OCI-LY7 (cell line): ENCODE measurements at regions not wholly inside any gene's neighbourhood (a gene's known extent, or its start where the extent isn't known, plus 50 kb on each side); places are given as distances from the start of the nearest gene placed in this dataset.

Source experiments
- BruUV-seq: library from RNA; stranded (reverse); fragments of 400-500 nt; replicated peaks from 2 replicates; lab custom pipeline; 2021; lab: Mats Ljungman, UMichigan
- CTCF ChIA-PET: fragments of 300-600 bp; sonication (Branson Sonifier 250); formaldehyde crosslinking; loops from one replicate; lab custom pipeline; 2022; ENCODE audit warnings: antibody characterized with exemption; ENCODE audit not compliant: unreplicated experiment; lab: Charles Lee
- POLR2A ChIA-PET: fragments of 300-600 bp; sonication (Branson Sonifier 250); formaldehyde crosslinking; loops from one replicate; lab custom pipeline; 2022; ENCODE audit warnings: antibody characterized with exemption; lab: Charles Lee
- DNase-seq: peaks from one replicate; pipeline ENCODE4 v3.0.0-alpha.2; 2015; ENCODE audit warnings: low spot score
- H2AFZ ChIP-seq: fragments of 200-600 bp; sonication (generic), shearing (Covaris generic); 2 replicates; pipeline ENCODE4 v1.6.1; 2014; ENCODE audit warnings: mild to moderate bottlenecking, antibody characterized with exemption, low read length, moderate library complexity
- H3K27ac ChIP-seq: fragments of 200-600 bp; sonication (generic); 2 replicates; pipeline ENCODE4 v1.5.1; 2014; ENCODE audit warnings: mixed run types, low read depth, mild to moderate bottlenecking, moderate library complexity, low read length, inconsistent platforms; ENCODE audit not compliant: poor library complexity, severe bottlenecking
- H3K36me3 ChIP-seq: fragments of 200-600 bp; sonication (generic); 2 replicates; pipeline ENCODE4 v1.6.1; 2014; ENCODE audit warnings: mild to moderate bottlenecking, antibody characterized with exemption, low read length, moderate library complexity, mixed read lengths; ENCODE audit not compliant: insufficient read depth
- H3K4me1 ChIP-seq: fragments of 200-600 bp; sonication (generic); 2 replicates; pipeline ENCODE4 v1.5.1; 2014; ENCODE audit warnings: mild to moderate bottlenecking, low read length; ENCODE audit not compliant: insufficient read depth, poor library complexity, severe bottlenecking
- H3K4me2 ChIP-seq: fragments of 200-600 bp; sonication (generic); 2 replicates; pipeline ENCODE4 v1.6.1; 2014; ENCODE audit warnings: mild to moderate bottlenecking, low read length
- H3K4me3 ChIP-seq: fragments of 200-600 bp; sonication (generic); 2 replicates; pipeline ENCODE4 v1.5.1; 2014; ENCODE audit warnings: mild to moderate bottlenecking, low read depth, low read length; ENCODE audit not compliant: poor library complexity, severe bottlenecking
- H3K79me2 ChIP-seq: fragments of 200-600 bp; sonication (generic); 2 replicates; pipeline ENCODE4 v1.6.1; 2016; ENCODE audit warnings: low read depth, mild to moderate bottlenecking, low read length, moderate library complexity, mixed read lengths; ENCODE audit not compliant: insufficient read depth
- H3K9me2 ChIP-seq: fragments of 200-600 bp; sonication (generic); 2 replicates; pipeline ENCODE4 v1.6.1; 2016; ENCODE audit warnings: mild to moderate bottlenecking, low read length, mixed read lengths; ENCODE audit not compliant: insufficient read depth
- H3K9me3 ChIP-seq: fragments of 200-600 bp; sonication (generic); 2 replicates; pipeline ENCODE4 v1.6.1; 2014; ENCODE audit warnings: mild to moderate bottlenecking, mixed run types, low read length, mixed read lengths
- H4K20me1 ChIP-seq: fragments of 200-600 bp; sonication (generic); 2 replicates; pipeline ENCODE4 v1.6.1; 2014; ENCODE audit warnings: mild to moderate bottlenecking, antibody characterized with exemption, low read length, moderate library complexity, mixed read lengths; ENCODE audit not compliant: insufficient read depth
- CTCF ChIP-seq: fragments of 200-600 bp; sonication (generic); conservative IDR thresholded peaks from 2 replicates; pipeline ENCODE4 v1.5.1; 2014; ENCODE audit warnings: mild to moderate bottlenecking, antibody characterized with exemption, low read length, moderate library complexity, mixed read lengths
- EZH2phosphoT487 ChIP-seq: fragments of 200-600 bp; sonication (generic); IDR thresholded peaks from 2 replicates; pipeline ENCODE4 v1.6.1; 2018; ENCODE audit warnings: low read depth, borderline replicate concordance, mild to moderate bottlenecking, mixed run types, antibody characterized with exemption, low read length, moderate library complexity, mixed read lengths
- intact Hi-C: fragments of 100-400 bp; cut with micrococcal nuclease; formaldehyde crosslinking; loops from one replicate; pipeline ENCODE4 v1.10.0; 2022; ENCODE audit not compliant: unreplicated experiment

- Histone ChIP-seq H3K9me3 (no peaks in the 10 kb centered on the region), H3K79me2 (no peaks in the 10 kb centered on the region), H3K4me3 (no peak overlapping the region), H2AFZ (no peak overlapping the region), H3K27ac (no peak overlapping the region), H3K4me1 (no peaks in the 10 kb centered on the region), H4K20me1 (no peaks in the 10 kb centered on the region), H3K36me3 (no peaks in the 10 kb centered on the region), H3K4me2 (no peak overlapping the region), H3K9me2 (no peaks in the 10 kb centered on the region)
- DNase-seq: no peak
- ChIA-PET POLR2A (interaction anchor here (0.9 to 1.2 kb wide), 2 partner anchors 8 to 475 kb away, joined by 3 to 5 read pairs; no protein-coding TSS in a partner anchor), CTCF (no interaction called here)
- TF ChIP-seq CTCF (no peak), EZH2phosphoT487 (no peak)
- BruUV-seq: no TSS peak
- intact Hi-C loops: no loop called here
These were observed 79.2 kb upstream of the TPRG1 start for GRCh38 chr3:189092547-189092946.

GRCh38 chr3:189094539-189094938 lies 77.2 kb upstream of the TPRG1 start:
- Histone ChIP-seq H3K4me3 (no peak overlapping the region), H3K9me3 (no peaks in the 10 kb centered on the region), H3K9me2 (no peaks in the 10 kb centered on the region), H3K79me2 (no peaks in the 10 kb centered on the region), H4K20me1 (no peaks in the 10 kb centered on the region), H3K4me2 (no peak overlapping the region), H3K27ac (no peak overlapping the region), H3K36me3 (no peaks in the 10 kb centered on the region), H3K4me1 (no peaks in the 10 kb centered on the region), H2AFZ (no peak overlapping the region)
- no peak for DNase-seq
- BruUV-seq: no TSS peak
- ChIA-PET POLR2A (interaction anchor here (0.6 kb wide), 1 partner anchor 16 kb away, joined by 3 read pairs; no protein-coding TSS in a partner anchor), CTCF (no interaction called here)
- intact Hi-C loops: no loop called here
- TF ChIP-seq CTCF (no peak), EZH2phosphoT487 (no peak)

GRCh38 chr3:189096092-189096491 lies 75.7 kb upstream of the TPRG1 start:
- ChIA-PET CTCF (no interaction called here), POLR2A (no interaction called here)
- TF ChIP-seq EZH2phosphoT487: no peak
- TF ChIP-seq CTCF: no peak
- Histone ChIP-seq H3K4me3 (no peak overlapping the region), H2AFZ (no peak overlapping the region), H3K27ac (no peak overlapping the region), H3K9me3 (no peaks in the 10 kb centered on the region), H3K79me2 (no peaks in the 10 kb centered on the region), H3K4me2 (no peak overlapping the region), H3K36me3 (no peaks in the 10 kb centered on the region), H3K4me1 (no peaks in the 10 kb centered on the region), H3K9me2 (no peaks in the 10 kb centered on the region), H4K20me1 (no peaks in the 10 kb centered on the region)
- DNase-seq: no peak
- intact Hi-C loops: no loop called here
- no TSS peak for BruUV-seq
